H1 (cell line): ENCODE measurements at regions not wholly inside any gene's neighbourhood (a gene's known extent, or its start where the extent isn't known, plus 50 kb on each side); places are given as distances from the start of the nearest gene placed in this dataset.

Experiments used
- CTCF ChIP-seq, 3 experiments: IDR thresholded peaks; 1 replicate in 2 of 3; 2 replicates in 1 of 3; pipeline versions ENCODE4 v1.5.1 to v1.6.1; 2011; ENCODE audit warnings: low read length in 3 of 3, mild to moderate bottlenecking in 3 of 3, inconsistent platforms in 2 of 3, low read depth in 1 of 3, moderate library complexity in 1 of 3; ENCODE audit not compliant: insufficient read depth in 1 of 3; ENCODE audit errors: control extremely low read depth in 1 of 3
- EGR1 ChIP-seq: IDR thresholded peaks from 2 replicates; pipeline ENCODE4 v1.6.1; 2011; ENCODE audit warnings: low read depth, low read length, borderline replicate concordance
- MAX ChIP-seq: IDR thresholded peaks from 2 replicates; pipeline ENCODE4 v1.6.1; 2012; ENCODE audit warnings: inconsistent platforms
- POLR2AphosphoS5 ChIP-seq: IDR thresholded peaks from 2 replicates; pipeline ENCODE4 v1.6.1; 2011; ENCODE audit warnings: low read depth, low read length
- TAF1 ChIP-seq: IDR thresholded peaks from 2 replicates; pipeline ENCODE4 v1.6.1; 2011; ENCODE audit warnings: mild to moderate bottlenecking, low read depth, low read length
- TEAD4 ChIP-seq: IDR thresholded peaks from 2 replicates; pipeline ENCODE4 v1.6.1; 2012; ENCODE audit warnings: low read depth, low read length, inconsistent platforms, mixed read lengths

DNA sequence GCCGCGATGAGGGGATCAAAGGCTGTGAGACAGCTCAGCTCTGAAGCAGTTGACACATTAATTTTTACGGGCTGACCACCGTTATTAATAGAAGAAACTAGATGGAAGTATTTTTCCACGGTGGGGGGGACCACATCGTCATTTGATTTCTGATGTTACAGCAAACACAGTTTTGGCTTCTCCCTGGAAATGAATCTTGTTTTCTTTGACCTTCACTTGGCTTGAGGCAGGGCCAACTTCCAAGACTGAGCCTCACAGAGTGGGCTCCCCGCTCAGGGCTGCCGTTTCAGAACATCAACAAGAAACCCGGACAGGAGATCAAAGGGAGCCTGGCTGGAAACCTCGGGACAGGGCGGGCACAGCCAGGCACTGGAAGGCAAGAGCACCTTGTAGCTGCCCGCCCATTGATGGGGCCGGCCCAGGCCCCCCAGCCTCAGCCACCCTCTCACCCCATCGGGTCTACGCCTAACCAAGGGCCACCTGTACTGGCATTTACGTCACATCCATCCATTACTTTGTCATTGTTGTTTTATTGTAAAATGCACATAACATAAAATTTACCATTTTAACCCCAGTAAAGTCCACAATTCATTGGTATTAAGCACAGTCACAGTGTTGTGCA lies 124.6 kb downstream of the C16orf95 start:
- TF ChIP-seq CTCF (IDR thresholded peaks at IDR 0.05; ENCODE audit: control extremely low read depth in 1 of 3, insufficient read depth in 1 of 3, low read depth in 1 of 3, low read length in 3 of 3), result no peak
- no peak for TF ChIP-seq EGR1
- TF ChIP-seq MAX, result no peak
- no peak for TF ChIP-seq TAF1
- TF ChIP-seq POLR2AphosphoS5, result no peak
- TF ChIP-seq TEAD4, result no peak
